GM12872 (cell line): ENCODE measurements at regions not wholly inside any gene's neighbourhood (a gene's known extent, or its start where the extent isn't known, plus 50 kb on each side); places are given as distances from the start of the nearest gene placed in this dataset.

Experiments
- TF ChIP-seq, protein P1 (sequence below): IDR thresholded peaks from 3 replicates; pipeline ENCODE4 v1.5.1; 2011; ENCODE audit warnings: low read depth, mild to moderate bottlenecking, low read length, moderate library complexity; ENCODE audit not compliant: insufficient read depth

- TF ChIP-seq, protein P1, sequence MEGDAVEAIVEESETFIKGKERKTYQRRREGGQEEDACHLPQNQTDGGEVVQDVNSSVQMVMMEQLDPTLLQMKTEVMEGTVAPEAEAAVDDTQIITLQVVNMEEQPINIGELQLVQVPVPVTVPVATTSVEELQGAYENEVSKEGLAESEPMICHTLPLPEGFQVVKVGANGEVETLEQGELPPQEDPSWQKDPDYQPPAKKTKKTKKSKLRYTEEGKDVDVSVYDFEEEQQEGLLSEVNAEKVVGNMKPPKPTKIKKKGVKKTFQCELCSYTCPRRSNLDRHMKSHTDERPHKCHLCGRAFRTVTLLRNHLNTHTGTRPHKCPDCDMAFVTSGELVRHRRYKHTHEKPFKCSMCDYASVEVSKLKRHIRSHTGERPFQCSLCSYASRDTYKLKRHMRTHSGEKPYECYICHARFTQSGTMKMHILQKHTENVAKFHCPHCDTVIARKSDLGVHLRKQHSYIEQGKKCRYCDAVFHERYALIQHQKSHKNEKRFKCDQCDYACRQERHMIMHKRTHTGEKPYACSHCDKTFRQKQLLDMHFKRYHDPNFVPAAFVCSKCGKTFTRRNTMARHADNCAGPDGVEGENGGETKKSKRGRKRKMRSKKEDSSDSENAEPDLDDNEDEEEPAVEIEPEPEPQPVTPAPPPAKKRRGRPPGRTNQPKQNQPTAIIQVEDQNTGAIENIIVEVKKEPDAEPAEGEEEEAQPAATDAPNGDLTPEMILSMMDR, result no peak
These were observed 344.7 kb downstream of the MN1 start for GRCh38 chr22:27456696-27457503.

DNA sequence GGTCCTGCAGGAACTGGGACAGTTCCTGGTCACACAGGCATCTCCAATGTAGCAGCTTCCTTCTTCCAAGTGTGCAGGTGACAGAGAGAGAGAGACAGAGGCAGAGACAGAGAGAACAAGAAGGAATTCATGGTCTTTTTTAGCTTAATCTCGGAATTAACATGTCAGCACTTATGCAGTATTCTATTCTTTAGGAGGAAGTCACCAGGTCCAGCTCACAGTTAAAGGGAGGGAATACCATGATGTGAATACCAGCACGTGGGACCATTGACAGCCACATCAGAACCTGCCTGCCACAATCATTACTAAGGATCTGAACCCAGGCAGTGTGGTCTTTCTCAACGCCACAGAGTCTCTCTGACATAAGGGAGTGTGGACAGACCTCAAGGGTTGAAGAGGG, 341.6 kb downstream of the MN1 start:
- TF ChIP-seq, protein P1, result no peak

GRCh38 chr22:27460591-27461347, 340.8 kb downstream of the MN1 start:
- TF ChIP-seq, protein P1, result no peak

DNA sequence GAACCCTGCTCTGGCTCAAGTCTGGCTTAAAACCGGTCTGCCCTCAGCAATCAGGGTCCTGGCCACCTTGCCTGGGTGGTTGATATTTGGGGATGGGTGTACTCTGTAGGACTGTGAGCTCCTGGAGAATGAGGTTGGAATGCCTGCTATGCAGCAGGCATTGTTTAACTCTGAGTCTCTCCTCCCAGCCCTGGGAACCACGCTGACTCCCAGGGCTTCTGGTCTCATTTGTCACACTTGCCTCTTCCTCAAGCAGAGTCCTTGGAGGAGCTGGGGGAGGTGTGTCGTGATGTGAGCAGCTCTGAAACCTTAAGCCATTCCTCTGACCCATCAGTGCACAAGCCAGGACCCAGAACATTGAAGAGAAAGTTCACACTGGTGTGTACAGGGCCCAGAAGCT, 340.1 kb downstream of the MN1 start:
- TF ChIP-seq, protein P1, result no peak

DNA sequence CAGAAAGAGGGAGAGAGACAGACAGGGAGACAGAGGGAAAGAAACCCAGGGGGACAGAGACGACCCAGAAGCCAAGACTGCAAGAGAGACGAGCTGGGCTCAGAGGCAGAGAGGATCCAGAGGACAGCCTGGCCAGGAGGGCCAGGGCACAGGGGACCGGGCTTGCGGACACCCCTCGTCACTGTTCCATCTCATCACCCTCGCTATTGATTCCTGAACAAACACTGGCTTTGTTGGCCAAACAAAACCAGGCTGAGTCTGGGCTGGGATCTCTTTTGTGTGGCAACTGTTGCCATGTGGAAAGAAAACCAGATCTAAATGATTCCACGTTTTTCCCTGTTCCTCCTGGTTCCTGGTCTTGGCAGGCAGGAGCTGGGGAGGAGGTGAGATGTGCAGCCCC, 339.4 kb downstream of the MN1 start:
- TF ChIP-seq, protein P1, result no peak

- TF ChIP-seq, protein P1, result no peak
These were observed 338.4 kb downstream of the MN1 start for GRCh38 chr22:27463121-27463660.

DNA sequence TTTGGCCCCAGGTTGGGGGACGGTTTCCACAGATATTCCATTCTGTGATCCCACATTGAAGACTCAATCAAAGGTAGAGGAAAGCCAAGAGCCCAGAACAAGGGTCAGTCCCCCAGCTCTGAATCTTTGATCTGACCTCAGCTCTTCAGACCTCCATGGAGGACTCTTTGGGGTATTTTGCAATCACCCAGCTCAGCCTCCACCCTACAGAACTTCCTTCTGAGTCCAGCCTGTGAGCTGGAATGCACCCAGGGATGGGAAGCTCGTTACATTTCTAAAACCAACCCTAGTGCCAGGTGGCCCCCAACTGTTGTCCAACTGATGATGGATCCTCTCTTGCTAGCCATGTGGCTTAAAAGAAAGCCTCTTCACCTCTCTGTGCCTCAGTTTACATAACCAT, 335.3 kb downstream of the MN1 start:
- TF ChIP-seq, protein P1, result no peak
